ENCODE measurements at regions not wholly inside any gene's neighbourhood (a gene's known extent, or its start where the extent isn't known, plus 50 kb on each side); places are given as distances from the start of the nearest gene placed in this dataset.

DNA sequence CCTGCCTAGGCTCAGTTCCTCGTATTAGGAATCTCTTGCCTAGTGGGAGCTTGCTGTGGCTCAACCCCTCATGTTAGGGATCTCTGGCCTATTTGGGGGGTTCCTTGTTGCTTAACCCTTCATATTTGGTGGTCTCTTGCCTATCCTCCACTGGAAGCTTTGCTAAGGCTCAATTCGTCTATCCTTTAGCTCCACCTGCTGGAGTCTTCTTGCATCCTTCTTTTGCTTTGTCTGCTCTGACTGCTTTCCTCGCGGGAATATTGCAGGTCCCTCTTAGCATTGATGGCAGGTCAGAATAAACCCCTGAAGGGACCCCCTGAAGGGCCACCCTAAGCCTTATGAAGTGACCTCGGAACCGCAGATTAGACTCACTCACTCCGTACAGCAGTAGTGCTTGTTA is 203.0 kb upstream of the TBX18 start:
- TF ChIP-seq, protein P1, sequence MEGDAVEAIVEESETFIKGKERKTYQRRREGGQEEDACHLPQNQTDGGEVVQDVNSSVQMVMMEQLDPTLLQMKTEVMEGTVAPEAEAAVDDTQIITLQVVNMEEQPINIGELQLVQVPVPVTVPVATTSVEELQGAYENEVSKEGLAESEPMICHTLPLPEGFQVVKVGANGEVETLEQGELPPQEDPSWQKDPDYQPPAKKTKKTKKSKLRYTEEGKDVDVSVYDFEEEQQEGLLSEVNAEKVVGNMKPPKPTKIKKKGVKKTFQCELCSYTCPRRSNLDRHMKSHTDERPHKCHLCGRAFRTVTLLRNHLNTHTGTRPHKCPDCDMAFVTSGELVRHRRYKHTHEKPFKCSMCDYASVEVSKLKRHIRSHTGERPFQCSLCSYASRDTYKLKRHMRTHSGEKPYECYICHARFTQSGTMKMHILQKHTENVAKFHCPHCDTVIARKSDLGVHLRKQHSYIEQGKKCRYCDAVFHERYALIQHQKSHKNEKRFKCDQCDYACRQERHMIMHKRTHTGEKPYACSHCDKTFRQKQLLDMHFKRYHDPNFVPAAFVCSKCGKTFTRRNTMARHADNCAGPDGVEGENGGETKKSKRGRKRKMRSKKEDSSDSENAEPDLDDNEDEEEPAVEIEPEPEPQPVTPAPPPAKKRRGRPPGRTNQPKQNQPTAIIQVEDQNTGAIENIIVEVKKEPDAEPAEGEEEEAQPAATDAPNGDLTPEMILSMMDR (IDR thresholded peaks at IDR 0.05): no peak
- TF ChIP-seq POLR2A (IDR thresholded peaks at IDR 0.05) (no peak), EP300 (IDR thresholded peaks at IDR 0.05) (no peak)

Data from ovary (tissue), 3 donors.